Astrocyte (in vitro differentiated cells and primary cell): ENCODE measurements at regions not wholly inside any gene's neighbourhood (a gene's known extent, or its start where the extent isn't known, plus 50 kb on each side); places are given as distances from the start of the nearest gene placed in this dataset.

Source experiments
- DNase-seq: peaks from one replicate; pipeline ENCODE4 v3.0.0-alpha.2; 2010; ENCODE audit warnings: low read depth
- FAIRE-seq: peaks from 2 replicates; lab custom pipeline; 2011; peaks lifted over from hg19 to GRCh38; lab: Jason Lieb, UNC
- H2AFZ ChIP-seq: 2 replicates; pipeline ENCODE4 v1.6.0; 2012; ENCODE audit warnings: low read depth, low read length, inconsistent platforms
- H3K27ac ChIP-seq: 2 replicates; pipeline ENCODE4 v1.5.1; 2011; ENCODE audit warnings: low read depth, low read length, inconsistent platforms
- H3K27me3 ChIP-seq: 2 replicates; pipeline ENCODE4 v1.6.0; 2011; ENCODE audit warnings: low read length, inconsistent platforms; ENCODE audit not compliant: insufficient read depth
- H3K36me3 ChIP-seq: 2 replicates; pipeline ENCODE4 v1.5.1; 2011; ENCODE audit warnings: low read length, inconsistent platforms; ENCODE audit not compliant: insufficient read depth
- H3K4me1 ChIP-seq: 2 replicates; pipeline ENCODE4 v1.5.1; 2011; ENCODE audit warnings: low read length, inconsistent platforms; ENCODE audit not compliant: insufficient read depth
- H3K4me2 ChIP-seq: 2 replicates; pipeline ENCODE4 v1.6.0; 2012; ENCODE audit warnings: low read length, inconsistent platforms
- H3K4me3 ChIP-seq: 2 replicates; pipeline ENCODE4 v1.5.1; 2011; ENCODE audit warnings: low read depth, mild to moderate bottlenecking, low read length, inconsistent platforms; ENCODE audit not compliant: insufficient read depth
- H3K79me2 ChIP-seq: 2 replicates; pipeline ENCODE4 v1.6.0; 2012; ENCODE audit warnings: mild to moderate bottlenecking, low read length, inconsistent platforms; ENCODE audit not compliant: insufficient read depth
- H3K9ac ChIP-seq: 2 replicates; pipeline ENCODE4 v1.6.0; 2012; ENCODE audit warnings: mild to moderate bottlenecking, low read length, inconsistent platforms
- H3K9me3 ChIP-seq: 2 replicates; pipeline ENCODE4 v1.5.1; 2012; ENCODE audit warnings: low read depth, mild to moderate bottlenecking, low read length, inconsistent platforms; ENCODE audit not compliant: insufficient read depth
- H4K20me1 ChIP-seq: 2 replicates; pipeline ENCODE4 v1.6.0; 2012; ENCODE audit warnings: low read length, inconsistent platforms; ENCODE audit not compliant: insufficient read depth
- H3K27ac Mint-ChIP-seq: one replicate; pipeline ENCODE4 v1.8.0; 2021; ENCODE audit warnings: mild to moderate bottlenecking, mixed read lengths; ENCODE audit not compliant: unreplicated experiment
- H3K27me3 Mint-ChIP-seq: one replicate; pipeline ENCODE4 v1.8.0; 2021; ENCODE audit warnings: low read depth, mixed read lengths; ENCODE audit not compliant: unreplicated experiment
- H3K36me3 Mint-ChIP-seq: one replicate; pipeline ENCODE4 v1.8.0; 2021; ENCODE audit warnings: low read depth, mixed read lengths; ENCODE audit not compliant: unreplicated experiment
- H3K4me1 Mint-ChIP-seq: one replicate; pipeline ENCODE4 v1.8.0; 2021; ENCODE audit warnings: low read depth, mixed read lengths; ENCODE audit not compliant: unreplicated experiment
- H3K4me3 Mint-ChIP-seq: one replicate; pipeline ENCODE4 v1.8.0; 2021; ENCODE audit warnings: mild to moderate bottlenecking, moderate library complexity, mixed read lengths; ENCODE audit not compliant: unreplicated experiment
- H3K9me3 Mint-ChIP-seq: one replicate; pipeline ENCODE4 v1.8.0; 2021; ENCODE audit warnings: mild to moderate bottlenecking, mixed read lengths; ENCODE audit not compliant: unreplicated experiment
- CTCF ChIP-seq: IDR thresholded peaks from 2 replicates; pipeline ENCODE4 v1.5.1; 2011; ENCODE audit warnings: low read depth, mild to moderate bottlenecking, inconsistent platforms, low read length, moderate library complexity; ENCODE audit not compliant: insufficient read depth
- EZH2 ChIP-seq: IDR thresholded peaks from 2 replicates; pipeline ENCODE4 v1.6.1; 2012; ENCODE audit warnings: mild to moderate bottlenecking, low read length, inconsistent platforms; ENCODE audit not compliant: insufficient read depth

- no peak overlapping the region for H3K27ac Mint-ChIP-seq
- peaks cover 5% of the 10 kb centered on the region for H3K4me1 Mint-ChIP-seq
- no peaks in the 10 kb centered on the region for H3K27me3 Mint-ChIP-seq
- no peak for FAIRE-seq
- peaks cover 20% of the 10 kb centered on the region for H3K4me1 ChIP-seq
- H3K36me3 ChIP-seq: no peaks in the 10 kb centered on the region
- peak overlapping the region; percentile 17 for H3K4me2 ChIP-seq
- H3K4me3 Mint-ChIP-seq: no peak overlapping the region
- no peak overlapping the region for H3K27ac ChIP-seq
- no peak for DNase-seq
- H3K9me3 ChIP-seq: peaks cover under 1% of the 10 kb centered on the region
- H3K9ac ChIP-seq: no peak overlapping the region
- no peaks in the 10 kb centered on the region for H3K27me3 ChIP-seq
- peaks cover 2% of the 10 kb centered on the region for H3K9me3 Mint-ChIP-seq
- no peaks in the 10 kb centered on the region for H4K20me1 ChIP-seq
- TF ChIP-seq CTCF: no peak
- no peak for TF ChIP-seq EZH2
- H3K4me3 ChIP-seq: no peak overlapping the region
- no peaks in the 10 kb centered on the region for H3K79me2 ChIP-seq
- H2AFZ ChIP-seq: no peak overlapping the region
- H3K36me3 Mint-ChIP-seq: no peaks in the 10 kb centered on the region
These were observed 113.3 kb upstream of the JCAD start for GRCh38 chr10:30172673-30173072.

GRCh38 chr10:30172091-30172490 lies 112.7 kb upstream of the JCAD start:
- H3K9me3 Mint-ChIP-seq: peaks cover 4% of the 10 kb centered on the region
- Histone ChIP-seq H3K27me3 (no peaks in the 10 kb centered on the region), H3K4me3 (no peak overlapping the region), H3K4me1 (peaks cover 20% of the 10 kb centered on the region), H3K9me3 (peaks cover 4% of the 10 kb centered on the region), H3K27ac (no peak overlapping the region), H3K79me2 (no peaks in the 10 kb centered on the region), H2AFZ (no peak overlapping the region), H3K36me3 (no peaks in the 10 kb centered on the region), H3K9ac (no peak overlapping the region), H3K4me2 (peak overlapping the region; percentile 17), H4K20me1 (no peaks in the 10 kb centered on the region)
- TF ChIP-seq CTCF: no peak
- no peak for TF ChIP-seq EZH2
- H3K36me3 Mint-ChIP-seq: no peaks in the 10 kb centered on the region
- no peak overlapping the region for H3K4me3 Mint-ChIP-seq
- DNase-seq (no peak), FAIRE-seq (peak; percentile 65)
- H3K27me3 Mint-ChIP-seq: no peaks in the 10 kb centered on the region
- no peak overlapping the region for H3K27ac Mint-ChIP-seq
- H3K4me1 Mint-ChIP-seq: peaks cover 5% of the 10 kb centered on the region

- peaks cover 5% of the 10 kb centered on the region for H3K4me1 Mint-ChIP-seq
- no peaks in the 10 kb centered on the region for H3K36me3 Mint-ChIP-seq
- H3K4me1 ChIP-seq: peaks cover 17% of the 10 kb centered on the region
- no peaks in the 10 kb centered on the region for H3K36me3 ChIP-seq
- DNase-seq (no peak), FAIRE-seq (no peak)
- peak overlapping the region; percentile 17 for H3K4me2 ChIP-seq
- H2AFZ ChIP-seq: no peak overlapping the region
- no peak overlapping the region for H3K9ac ChIP-seq
- H3K9me3 ChIP-seq: peaks cover 4% of the 10 kb centered on the region
- TF ChIP-seq CTCF (no peak), EZH2 (no peak)
- H3K4me3 Mint-ChIP-seq: no peak overlapping the region
- H3K27ac Mint-ChIP-seq: no peak overlapping the region
- H3K27ac ChIP-seq: no peak overlapping the region
- peaks cover 4% of the 10 kb centered on the region for H3K9me3 Mint-ChIP-seq
- H3K79me2 ChIP-seq: no peaks in the 10 kb centered on the region
- no peaks in the 10 kb centered on the region for H4K20me1 ChIP-seq
- H3K4me3 ChIP-seq: no peak overlapping the region
- no peaks in the 10 kb centered on the region for H3K27me3 ChIP-seq
- no peaks in the 10 kb centered on the region for H3K27me3 Mint-ChIP-seq
These were observed 112.2 kb upstream of the JCAD start for GRCh38 chr10:30171601-30172000.
